Neural progenitor cell (in vitro differentiated cells): ENCODE measurements at regions not wholly inside any gene's neighbourhood (a gene's known extent, or its start where the extent isn't known, plus 50 kb on each side); places are given as distances from the start of the nearest gene placed in this dataset.
"Not testable (repeated sequence)": the region's sequence is repeated elsewhere in the genome, so short reads cannot be mapped to it uniquely, and the experiment has no call there.

Experiments used
- DNase-seq: peaks from one replicate; pipeline ENCODE4 v3.0.0-alpha.2; 2016; ENCODE audit warnings: low spot score
- H2AFZ ChIP-seq: fragments of 200-600 bp; sonication (generic); replicated peaks from 2 replicates; pipeline ENCODE4 v1.6.1; 2016; ENCODE audit warnings: antibody characterized with exemption
- H3F3A ChIP-seq: fragments of 200-600 bp; sonication (generic); 2 replicates; pipeline ENCODE4 v1.6.1; 2016; ENCODE audit warnings: antibody characterized with exemption, low read depth
- H3K27ac ChIP-seq: fragments of 200-600 bp; sonication (generic); 2 replicates; pipeline ENCODE4 v1.5.1; 2016; ENCODE audit warnings: mild to moderate bottlenecking
- H3K27me3 ChIP-seq: fragments of 200-600 bp; sonication (generic); 2 replicates; pipeline ENCODE4 v1.6.1; 2016; ENCODE audit warnings: mild to moderate bottlenecking, moderate library complexity
- H3K36me3 ChIP-seq: fragments of 200-600 bp; sonication (generic); 2 replicates; pipeline ENCODE4 v1.5.1; 2016
- H3K4me1 ChIP-seq: fragments of 200-600 bp; sonication (generic); 2 replicates; pipeline ENCODE4 v1.6.1; 2016; ENCODE audit warnings: mixed run types
- H3K4me2 ChIP-seq: fragments of 200-600 bp; sonication (generic); 2 replicates; pipeline ENCODE4 v1.6.1; 2016
- H3K4me3 ChIP-seq: fragments of 200-600 bp; sonication (generic); 2 replicates; pipeline ENCODE4 v1.5.1; 2016
- H3K79me2 ChIP-seq: fragments of 200-600 bp; sonication (generic); 2 replicates; pipeline ENCODE4 v1.6.1; 2016; ENCODE audit warnings: low read depth
- H3K9ac ChIP-seq: fragments of 200-600 bp; sonication (generic); 2 replicates; pipeline ENCODE4 v1.6.1; 2016
- H3K9me3 ChIP-seq: fragments of 200-600 bp; sonication (generic); 2 replicates; pipeline ENCODE4 v1.5.1; 2016; ENCODE audit warnings: low read depth
- H4K20me1 ChIP-seq: fragments of 200-600 bp; sonication (generic); 2 replicates; pipeline ENCODE4 v1.6.1; 2016; ENCODE audit warnings: low read depth
- H3K27ac Mint-ChIP-seq: 3 replicates; pipeline ENCODE4 v1.8.0; 2021; ENCODE audit warnings: mixed read lengths
- H3K27me3 Mint-ChIP-seq: 2 replicates; pipeline ENCODE4 v1.8.0; 2022; ENCODE audit warnings: low read depth, mild to moderate bottlenecking, inconsistent platforms, moderate library complexity, mixed read lengths; ENCODE audit not compliant: insufficient read depth
- H3K36me3 Mint-ChIP-seq: 3 replicates; pipeline ENCODE4 v1.8.0; 2021; ENCODE audit warnings: mixed read lengths
- H3K4me1 Mint-ChIP-seq: 3 replicates; pipeline ENCODE4 v1.8.0; 2021; ENCODE audit warnings: mixed read lengths
- H3K4me3 Mint-ChIP-seq: 3 replicates; pipeline ENCODE4 v1.8.0; 2021; ENCODE audit warnings: mild to moderate bottlenecking, moderate library complexity, mixed read lengths
- H3K9me3 Mint-ChIP-seq: 3 replicates; pipeline ENCODE4 v1.8.0; 2020; ENCODE audit warnings: mixed read lengths

DNA sequence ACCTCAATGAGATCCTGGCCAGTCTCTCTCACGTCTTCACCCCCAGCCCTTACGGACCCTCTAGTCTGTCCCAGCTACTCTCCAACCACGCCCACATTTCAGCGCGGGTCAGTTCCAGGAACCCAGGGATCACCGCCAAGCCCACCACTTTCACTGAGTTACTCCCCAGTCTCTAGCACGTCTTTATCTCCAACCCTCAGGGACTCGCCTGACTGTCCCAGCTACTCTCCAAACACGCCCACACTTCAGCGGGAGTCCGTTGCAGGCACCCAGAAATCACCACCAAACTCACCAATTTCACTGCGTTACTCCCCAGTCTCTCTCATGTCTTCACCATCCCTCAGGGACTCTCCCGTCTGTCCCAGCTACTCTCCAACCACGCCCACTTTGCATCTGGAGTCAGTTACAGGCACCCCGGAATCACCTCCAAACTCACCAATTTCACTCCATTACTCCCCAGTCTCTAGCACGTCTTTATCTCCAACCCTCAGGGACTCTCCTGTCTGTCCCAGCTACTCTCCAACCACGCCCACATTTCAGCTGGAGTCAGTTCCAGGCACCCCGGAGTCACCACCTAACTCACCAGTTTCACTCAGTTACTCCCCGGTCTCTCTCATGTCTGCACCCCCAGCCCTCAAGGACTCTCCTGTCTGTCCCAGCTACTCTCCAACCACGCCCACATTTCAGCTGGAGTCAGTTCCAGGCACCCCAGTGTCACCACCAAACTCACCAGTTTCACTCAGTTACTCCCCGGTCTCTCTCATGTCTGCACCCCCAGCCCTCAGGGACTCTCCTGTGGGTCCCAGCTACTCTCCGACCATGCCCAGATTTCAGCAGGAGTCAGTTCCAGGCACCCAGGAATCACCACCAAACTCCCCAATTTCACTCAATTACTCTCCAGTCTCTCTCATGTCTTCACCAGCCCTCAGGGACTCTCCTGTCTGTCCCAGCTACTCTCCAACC lies 336.8 kb downstream of the CWH43 start:
- H4K20me1 ChIP-seq, H3K9ac ChIP-seq, H3K27me3 ChIP-seq, H3F3A ChIP-seq, H3K27ac ChIP-seq, H3K36me3 ChIP-seq, H3K27me3 Mint-ChIP-seq, H3K4me1 ChIP-seq, H2AFZ ChIP-seq, H3K4me3 Mint-ChIP-seq, H3K4me2 ChIP-seq, H3K4me1 Mint-ChIP-seq, H3K79me2 ChIP-seq, H3K36me3 Mint-ChIP-seq, H3K4me3 ChIP-seq, H3K27ac Mint-ChIP-seq, DNase-seq: not testable (repeated sequence)
- H3K9me3 Mint-ChIP-seq = peaks cover 23% of the 10 kb centered on the region
- peaks cover 10% of the 10 kb centered on the region for H3K9me3 ChIP-seq

DNA sequence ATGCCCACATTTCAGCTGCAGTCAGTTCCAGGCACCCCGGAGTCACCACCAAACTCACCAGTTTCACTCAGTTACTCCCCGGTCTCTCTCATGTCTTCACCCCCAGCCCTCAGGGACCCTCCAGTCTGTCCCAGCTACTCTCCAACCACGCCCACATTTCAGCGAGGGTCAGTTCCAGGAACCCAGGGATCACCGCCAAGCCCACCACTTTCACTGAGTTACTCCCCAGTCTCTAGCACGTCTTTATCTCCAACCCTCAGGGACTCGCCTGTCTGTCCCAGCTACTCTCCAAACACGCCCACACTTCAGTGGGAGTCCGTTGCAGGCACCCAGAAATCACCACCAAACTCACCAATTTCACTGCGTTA lies 337.5 kb downstream of the CWH43 start:
- H4K20me1 ChIP-seq, H3K4me1 Mint-ChIP-seq, DNase-seq, H3K27ac Mint-ChIP-seq, H3F3A ChIP-seq, H3K4me2 ChIP-seq, H3K79me2 ChIP-seq, H3K4me3 ChIP-seq, H2AFZ ChIP-seq, H3K4me3 Mint-ChIP-seq, H3K27ac ChIP-seq, H3K27me3 ChIP-seq, H3K36me3 ChIP-seq, H3K36me3 Mint-ChIP-seq, H3K4me1 ChIP-seq, H3K27me3 Mint-ChIP-seq, H3K9ac ChIP-seq: not testable (repeated sequence)
- peaks cover 23% of the 10 kb centered on the region for H3K9me3 Mint-ChIP-seq
- H3K9me3 ChIP-seq = peaks cover 10% of the 10 kb centered on the region
